NCI-H2081 (cell line): ENCODE measurements at regions not wholly inside any gene's neighbourhood (a gene's known extent, or its start where the extent isn't known, plus 50 kb on each side); places are given as distances from the start of the nearest gene placed in this dataset.
"Not testable (repeated sequence)": the region's sequence is repeated elsewhere in the genome, so short reads cannot be mapped to it uniquely, and the experiment has no call there.

ENCODE experiments used
- DNase-seq, 2 experiments: peaks; one replicate each; lab custom pipeline; 2025; lab: John Stamatoyannopoulos, UW

- DNase-seq = no peak
These were observed 316.3 kb upstream of the LRRTM4 start for GRCh38 chr2:77838441-77838840.

- DNase-seq = no peak
These were observed 316.9 kb upstream of the LRRTM4 start for GRCh38 chr2:77839102-77839501.

- DNase-seq = no peak
These were observed 339.9 kb upstream of the LRRTM4 start for GRCh38 chr2:77862120-77862519.

- DNase-seq = no peak
These were observed 342.2 kb upstream of the LRRTM4 start for GRCh38 chr2:77864426-77864825.

- DNase-seq = no peak
These were observed 344.5 kb upstream of the LRRTM4 start for GRCh38 chr2:77866661-77867060.

GRCh38 chr2:77867146-77867545 is 345.0 kb upstream of the LRRTM4 start:
- no peak for DNase-seq

- DNase-seq = no peak
These were observed 351.3 kb upstream of the LRRTM4 start for GRCh38 chr2:77873506-77873905.

GRCh38 chr2:77900211-77900610 is 378.0 kb upstream of the LRRTM4 start:
- not testable (repeated sequence) for DNase-seq

GRCh38 chr2:77910136-77910535 is 388.0 kb upstream of the LRRTM4 start:
- DNase-seq = no peak

- no peak for DNase-seq
These were observed 398.7 kb upstream of the LRRTM4 start for GRCh38 chr2:77920838-77921366.

GRCh38 chr2:77922567-77922966 is 400.4 kb upstream of the LRRTM4 start:
- DNase-seq = no peak

- no peak for DNase-seq
These were observed 415.2 kb upstream of the LRRTM4 start for GRCh38 chr2:77937366-77937765.

- DNase-seq = no peak
These were observed 416.3 kb upstream of the LRRTM4 start for GRCh38 chr2:77938462-77938861.

- DNase-seq = no peak
These were observed 417.2 kb upstream of the LRRTM4 start for GRCh38 chr2:77939370-77939769.

- DNase-seq = no peak
These were observed 417.6 kb upstream of the LRRTM4 start for GRCh38 chr2:77939801-77940200.

- DNase-seq = no peak
These were observed 432.8 kb upstream of the LRRTM4 start for GRCh38 chr2:77954931-77955330.

- DNase-seq = no peak
These were observed 440.8 kb upstream of the LRRTM4 start for GRCh38 chr2:77962943-77963342.

GRCh38 chr2:77977471-77978063 is 455.4 kb upstream of the LRRTM4 start:
- DNase-seq = no peak

GRCh38 chr2:77995161-77995560 is 473.0 kb upstream of the LRRTM4 start:
- no peak for DNase-seq

GRCh38 chr2:77999376-77999775 is 477.2 kb upstream of the LRRTM4 start:
- no peak for DNase-seq

GRCh38 chr2:78009289-78009688 is 487.1 kb upstream of the LRRTM4 start:
- no peak for DNase-seq

GRCh38 chr2:78011251-78011650 is 489.1 kb upstream of the LRRTM4 start:
- DNase-seq = no peak

- DNase-seq = peak; percentile 2 to 85
These were observed 498.3 kb upstream of the LRRTM4 start for GRCh38 chr2:78020491-78020890.

- no peak for DNase-seq
These were observed 501.2 kb upstream of the LRRTM4 start for GRCh38 chr2:78023356-78023755.
